Activated CD8-positive, alpha-beta T cell treated with anti-CD3 and anti-CD28 coated beads, Interleukin-2, amount 10 ng/mL, durations not matched to agents 7 days and 5 days (primary cell): ENCODE measurements at regions not wholly inside any gene's neighbourhood (a gene's known extent, or its start where the extent isn't known, plus 50 kb on each side); places are given as distances from the start of the nearest gene placed in this dataset.

Experiments used
- ATAC-seq: fragments of 150-1000 bp; cut with Tn5 transposase; one replicate; pipeline ENCODE4 v1.10.0; 2021; ENCODE audit warnings: moderate library complexity
- CTCF ChIA-PET: fragments of 350-600 bp; sonication (Branson Sonifier 250); formaldehyde crosslinking; loops from one replicate; lab custom pipeline; 2021; ENCODE audit warnings: antibody characterized with exemption; lab: Charles Lee
- POLR2A ChIA-PET: fragments of 350-600 bp; sonication (Branson Sonifier 250); formaldehyde crosslinking; loops from one replicate; lab custom pipeline; 2021; ENCODE audit warnings: antibody characterized with exemption; lab: Charles Lee
- DNase-seq: peaks from one replicate; pipeline ENCODE4 v3.0.0-alpha.2; 2020
- H3K27ac Mint-ChIP-seq: one replicate; pipeline ENCODE4 v1.8.0; 2021; ENCODE audit warnings: mild to moderate bottlenecking, mixed read lengths
- H3K27me3 Mint-ChIP-seq: one replicate; pipeline ENCODE4 v1.8.0; 2021; ENCODE audit warnings: low read depth, mixed read lengths
- H3K36me3 Mint-ChIP-seq: one replicate; pipeline ENCODE4 v1.8.0; 2021; ENCODE audit warnings: low read depth, mixed read lengths
- H3K4me1 Mint-ChIP-seq: one replicate; pipeline ENCODE4 v1.8.0; 2021; ENCODE audit warnings: low read depth, mixed read lengths
- H3K4me3 Mint-ChIP-seq: one replicate; pipeline ENCODE4 v1.8.0; 2021; ENCODE audit warnings: mild to moderate bottlenecking, mixed read lengths
- H3K9me3 Mint-ChIP-seq: one replicate; pipeline ENCODE4 v1.8.0; 2022; ENCODE audit warnings: mixed read lengths; ENCODE audit not compliant: insufficient read depth

DNA sequence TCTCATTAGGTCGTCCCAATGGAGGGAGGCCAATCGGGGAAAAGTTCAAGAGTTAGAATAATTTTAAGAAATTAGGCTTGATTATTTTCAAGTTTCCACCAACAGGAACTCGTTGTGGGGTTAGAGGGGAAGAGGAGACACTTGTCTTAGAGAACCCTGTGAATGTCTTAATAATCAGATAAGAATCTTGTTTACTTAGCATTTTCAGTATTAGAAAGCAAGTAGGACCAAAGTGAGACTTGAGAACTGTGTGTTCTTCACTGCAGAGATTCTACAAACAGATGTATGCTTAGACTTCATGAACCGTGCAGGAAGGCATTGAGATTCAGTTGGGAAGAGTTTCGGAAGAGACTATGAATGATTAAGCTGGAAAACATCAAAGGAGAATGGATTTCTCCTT lies 69.0 kb upstream of the HMHB1 start:
- Mint-ChIP-seq H3K27me3 (peaks cover 2% of the 10 kb centered on the region), H3K4me3 (no peak overlapping the region), H3K27ac (no peak overlapping the region), H3K4me1 (peaks cover 8% of the 10 kb centered on the region), H3K9me3 (no peaks in the 10 kb centered on the region), H3K36me3 (no peaks in the 10 kb centered on the region)
- POLR2A ChIA-PET = no interaction called here
- DNase-seq = no peak
- no peak for ATAC-seq
- CTCF ChIA-PET = no interaction called here

GRCh38 chr5:143741421-143741820 lies 70.5 kb upstream of the HMHB1 start:
- H3K9me3 Mint-ChIP-seq = no peaks in the 10 kb centered on the region
- ChIA-PET CTCF (interaction anchor here (1.2 to 1.4 kb wide), 2 partner anchors 16 to 307 kb away, joined by 3 read pairs; no protein-coding TSS in a partner anchor), POLR2A (no interaction called here)
- ATAC-seq = no peak
- peaks cover 8% of the 10 kb centered on the region for H3K4me1 Mint-ChIP-seq
- peaks cover 6% of the 10 kb centered on the region for H3K27me3 Mint-ChIP-seq
- no peak overlapping the region for H3K4me3 Mint-ChIP-seq
- no peak overlapping the region for H3K27ac Mint-ChIP-seq
- H3K36me3 Mint-ChIP-seq = no peaks in the 10 kb centered on the region
- no peak for DNase-seq

GRCh38 chr5:143740956-143741355 lies 71.0 kb upstream of the HMHB1 start:
- Mint-ChIP-seq H3K27ac (no peak overlapping the region), H3K27me3 (peaks cover 6% of the 10 kb centered on the region), H3K4me3 (no peak overlapping the region), H3K36me3 (no peaks in the 10 kb centered on the region), H3K9me3 (no peaks in the 10 kb centered on the region), H3K4me1 (peaks cover 8% of the 10 kb centered on the region)
- ChIA-PET CTCF (interaction anchor here (1.2 to 1.4 kb wide), 2 partner anchors 17 to 306 kb away, joined by 3 read pairs; no protein-coding TSS in a partner anchor), POLR2A (no interaction called here)
- DNase-seq = no peak
- ATAC-seq = no peak

DNA sequence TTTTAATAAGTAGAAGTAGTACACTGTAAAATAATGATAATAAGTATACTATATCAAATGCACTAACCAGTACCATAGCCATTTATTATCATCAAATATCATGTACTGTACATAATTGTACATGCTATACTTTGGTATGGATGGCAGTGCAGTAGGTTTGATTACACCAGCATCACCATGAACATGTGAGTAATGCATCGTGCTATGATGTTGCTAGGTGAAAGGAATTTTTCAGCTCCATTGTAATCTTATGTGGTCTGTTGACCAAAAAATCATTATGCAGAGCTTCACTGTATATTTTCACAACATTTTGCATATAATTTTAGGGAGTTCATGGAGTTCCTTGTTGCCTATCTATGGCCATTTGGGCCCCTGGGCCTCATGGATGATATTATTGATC lies 72.2 kb upstream of the HMHB1 start:
- Mint-ChIP-seq H3K4me1 (peaks cover 8% of the 10 kb centered on the region), H3K27me3 (peaks cover 6% of the 10 kb centered on the region), H3K27ac (no peak overlapping the region), H3K9me3 (no peaks in the 10 kb centered on the region), H3K4me3 (no peak overlapping the region), H3K36me3 (no peaks in the 10 kb centered on the region)
- no peak for ATAC-seq
- ChIA-PET POLR2A (no interaction called here), CTCF (no interaction called here)
- DNase-seq = no peak

- no peak for DNase-seq
- Mint-ChIP-seq H3K4me1 (peaks cover 8% of the 10 kb centered on the region), H3K36me3 (no peaks in the 10 kb centered on the region), H3K27me3 (peaks cover 6% of the 10 kb centered on the region), H3K9me3 (no peaks in the 10 kb centered on the region), H3K27ac (no peak overlapping the region), H3K4me3 (no peak overlapping the region)
- CTCF ChIA-PET = no interaction called here
- POLR2A ChIA-PET = no interaction called here
- no peak for ATAC-seq
Measured at GRCh38 chr5:143738417-143739401, 73.3 kb upstream of the HMHB1 start.

GRCh38 chr5:143737062-143737461 lies 74.9 kb upstream of the HMHB1 start:
- H3K9me3 Mint-ChIP-seq = no peaks in the 10 kb centered on the region
- no peak for DNase-seq
- no peak overlapping the region for H3K4me3 Mint-ChIP-seq
- peaks cover 6% of the 10 kb centered on the region for H3K27me3 Mint-ChIP-seq
- ChIA-PET POLR2A (no interaction called here), CTCF (no interaction called here)
- H3K4me1 Mint-ChIP-seq = peaks cover 8% of the 10 kb centered on the region
- no peak overlapping the region for H3K27ac Mint-ChIP-seq
- H3K36me3 Mint-ChIP-seq = no peaks in the 10 kb centered on the region
- no peak for ATAC-seq

GRCh38 chr5:143734456-143734780 lies 77.5 kb upstream of the HMHB1 start:
- ATAC-seq (no peak), DNase-seq (no peak)
- Mint-ChIP-seq H3K9me3 (no peaks in the 10 kb centered on the region), H3K4me1 (no peaks in the 10 kb centered on the region), H3K27me3 (peaks cover 8% of the 10 kb centered on the region), H3K27ac (no peak overlapping the region), H3K4me3 (no peak overlapping the region), H3K36me3 (no peaks in the 10 kb centered on the region)
- CTCF ChIA-PET = no interaction called here
- POLR2A ChIA-PET = no interaction called here

GRCh38 chr5:143733665-143734455 lies 78.1 kb upstream of the HMHB1 start:
- H3K9me3 Mint-ChIP-seq = no peaks in the 10 kb centered on the region
- H3K27ac Mint-ChIP-seq = no peak overlapping the region
- ChIA-PET CTCF (no interaction called here), POLR2A (no interaction called here)
- ATAC-seq = no peak
- no peak for DNase-seq
- peaks cover 8% of the 10 kb centered on the region for H3K27me3 Mint-ChIP-seq
- H3K4me1 Mint-ChIP-seq = no peaks in the 10 kb centered on the region
- H3K36me3 Mint-ChIP-seq = no peaks in the 10 kb centered on the region
- no peak overlapping the region for H3K4me3 Mint-ChIP-seq

DNA sequence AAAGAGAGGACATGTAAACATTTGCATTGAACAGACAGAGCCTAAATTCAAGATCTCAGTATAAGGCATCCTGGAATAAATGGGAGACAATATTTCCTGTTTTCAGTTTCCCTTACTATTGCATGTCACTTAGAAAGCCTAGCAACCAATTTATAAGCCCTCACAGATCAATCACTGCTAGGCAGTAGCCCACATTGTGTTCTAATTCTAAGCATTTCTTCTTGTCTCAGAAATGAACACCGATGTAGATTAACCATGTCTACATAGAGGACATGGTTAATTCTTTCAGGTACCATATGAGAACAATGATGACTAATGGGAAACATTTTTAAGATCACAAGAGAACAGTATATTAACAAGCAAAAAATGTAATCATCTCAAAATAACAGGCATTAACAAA lies 79.6 kb upstream of the HMHB1 start:
- ATAC-seq = no peak
- H3K4me3 Mint-ChIP-seq = no peak overlapping the region
- H3K27me3 Mint-ChIP-seq = peaks cover 5% of the 10 kb centered on the region
- ChIA-PET CTCF (no interaction called here), POLR2A (no interaction called here)
- no peak overlapping the region for H3K27ac Mint-ChIP-seq
- H3K4me1 Mint-ChIP-seq = no peaks in the 10 kb centered on the region
- H3K9me3 Mint-ChIP-seq = no peaks in the 10 kb centered on the region
- H3K36me3 Mint-ChIP-seq = no peaks in the 10 kb centered on the region
- no peak for DNase-seq

- POLR2A ChIA-PET = no interaction called here
- no peaks in the 10 kb centered on the region for H3K9me3 Mint-ChIP-seq
- no peak overlapping the region for H3K27ac Mint-ChIP-seq
- no peaks in the 10 kb centered on the region for H3K4me1 Mint-ChIP-seq
- no peaks in the 10 kb centered on the region for H3K36me3 Mint-ChIP-seq
- DNase-seq (no peak), ATAC-seq (no peak)
- CTCF ChIA-PET = no interaction called here
- H3K27me3 Mint-ChIP-seq = peaks cover 2% of the 10 kb centered on the region
- H3K4me3 Mint-ChIP-seq = no peak overlapping the region
Measured at GRCh38 chr5:143730112-143730801, 81.7 kb upstream of the HMHB1 start.

- H3K4me1 Mint-ChIP-seq = no peaks in the 10 kb centered on the region
- H3K9me3 Mint-ChIP-seq = peaks cover 7% of the 10 kb centered on the region
- ChIA-PET CTCF (no interaction called here), POLR2A (no interaction called here)
- H3K27ac Mint-ChIP-seq = no peak overlapping the region
- ATAC-seq = no peak
- DNase-seq = no peak
- peaks cover 2% of the 10 kb centered on the region for H3K27me3 Mint-ChIP-seq
- no peaks in the 10 kb centered on the region for H3K36me3 Mint-ChIP-seq
- no peak overlapping the region for H3K4me3 Mint-ChIP-seq
Measured at GRCh38 chr5:143729334-143729946, 82.5 kb upstream of the HMHB1 start.
